Calu3 (cell line): ENCODE measurements at regions not wholly inside any gene's neighbourhood (a gene's known extent, or its start where the extent isn't known, plus 50 kb on each side); places are given as distances from the start of the nearest gene placed in this dataset.

Experiments used
- BruUV-seq: library from RNA; stranded (reverse); fragments of 400-500 nt; replicated peaks from 2 replicates; lab custom pipeline; 2021; lab: Mats Ljungman, UMichigan
- CTCF ChIA-PET: fragments of 300-600 bp; sonication (Branson Sonifier 250); formaldehyde crosslinking; loops from one replicate; lab custom pipeline; 2022; ENCODE audit warnings: antibody characterized with exemption; lab: Charles Lee
- DNase-seq: peaks from one replicate; pipeline ENCODE4 v3.0.0; 2022
- H3K27ac Mint-ChIP-seq: one replicate; pipeline ENCODE4 v1.8.0; 2022; ENCODE audit warnings: mixed read lengths; ENCODE audit not compliant: unreplicated experiment
- H3K27me3 Mint-ChIP-seq: one replicate; pipeline ENCODE4 v1.8.0; 2022; ENCODE audit warnings: mixed read lengths; ENCODE audit not compliant: unreplicated experiment
- H3K36me3 Mint-ChIP-seq: one replicate; pipeline ENCODE4 v1.8.0; 2022; ENCODE audit warnings: mild to moderate bottlenecking, moderate library complexity, mixed read lengths; ENCODE audit not compliant: insufficient read depth, unreplicated experiment
- H3K4me1 Mint-ChIP-seq: one replicate; pipeline ENCODE4 v1.8.0; 2022; ENCODE audit warnings: mild to moderate bottlenecking, low read depth, mixed read lengths; ENCODE audit not compliant: unreplicated experiment
- H3K4me3 Mint-ChIP-seq: one replicate; pipeline ENCODE4 v1.8.0; 2022; ENCODE audit warnings: mild to moderate bottlenecking, low read depth, moderate library complexity, mixed read lengths; ENCODE audit not compliant: unreplicated experiment
- H3K9me3 Mint-ChIP-seq: one replicate; pipeline ENCODE4 v1.8.0; 2022; ENCODE audit warnings: low read depth, mixed read lengths; ENCODE audit not compliant: unreplicated experiment
- CTCF ChIP-seq: fragments of 200-600 bp; IDR thresholded peaks from one replicate; pipeline ENCODE4 v1.8.0; 2022; ENCODE audit warnings: antibody characterized with exemption; ENCODE audit not compliant: unreplicated experiment
- intact Hi-C: fragments of 100-400 bp; cut with micrococcal nuclease; formaldehyde crosslinking; loops from one replicate; pipeline ENCODE4 v1.10.0; 2022; ENCODE audit not compliant: unreplicated experiment

- no peaks in the 10 kb centered on the region for H3K4me1 Mint-ChIP-seq
- H3K27me3 Mint-ChIP-seq, result peaks cover 48% of the 10 kb centered on the region
- H3K36me3 Mint-ChIP-seq, result no peaks in the 10 kb centered on the region
- no TSS peak for BruUV-seq
- intact Hi-C loops, result no loop called here
- CTCF ChIA-PET, result no interaction called here
- H3K4me3 Mint-ChIP-seq, result no peak overlapping the region
- no peak overlapping the region for H3K27ac Mint-ChIP-seq
- DNase-seq, result no peak
- no peak for TF ChIP-seq CTCF
- H3K9me3 Mint-ChIP-seq, result peaks cover 9% of the 10 kb centered on the region
These were observed 151.1 kb downstream of the KIF26A start for GRCh38 chr14:104289507-104289906.

DNA sequence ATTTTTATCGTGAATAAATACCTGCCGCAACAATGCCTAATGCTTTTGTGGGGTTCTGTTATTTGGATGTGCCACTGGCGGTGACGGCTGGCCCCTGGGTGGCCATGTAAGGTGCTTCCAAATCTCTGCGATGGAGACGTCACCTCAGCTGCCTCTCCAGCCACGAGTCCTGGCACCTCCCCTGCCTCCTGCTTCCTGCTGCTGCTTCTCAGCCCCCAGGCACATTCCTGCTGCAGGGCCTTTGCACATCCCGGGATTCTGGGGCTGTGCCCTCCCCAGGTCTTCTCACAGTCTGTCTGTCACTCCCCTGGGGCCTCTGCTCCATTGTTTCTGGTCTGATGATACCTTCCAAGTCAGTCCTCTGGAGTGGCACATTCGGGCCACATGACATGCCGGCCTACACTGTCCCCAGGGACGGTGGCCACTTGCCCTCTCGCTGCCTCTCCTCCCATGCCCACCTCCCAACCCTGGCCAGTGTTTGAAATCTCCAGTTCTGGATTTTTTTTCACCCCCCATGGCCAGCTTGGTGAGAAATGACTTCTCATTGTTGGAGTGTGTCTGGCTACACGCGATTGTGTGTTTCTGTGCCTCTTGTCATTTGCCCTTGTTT is 151.8 kb downstream of the KIF26A start:
- Mint-ChIP-seq H3K27ac (no peak overlapping the region), H3K4me1 (no peaks in the 10 kb centered on the region), H3K36me3 (no peaks in the 10 kb centered on the region), H3K4me3 (no peak overlapping the region), H3K27me3 (peaks cover 48% of the 10 kb centered on the region), H3K9me3 (peaks cover 9% of the 10 kb centered on the region)
- no peak for TF ChIP-seq CTCF
- intact Hi-C loops, result no loop called here
- CTCF ChIA-PET, result no interaction called here
- BruUV-seq, result no TSS peak
- DNase-seq, result no peak

DNA sequence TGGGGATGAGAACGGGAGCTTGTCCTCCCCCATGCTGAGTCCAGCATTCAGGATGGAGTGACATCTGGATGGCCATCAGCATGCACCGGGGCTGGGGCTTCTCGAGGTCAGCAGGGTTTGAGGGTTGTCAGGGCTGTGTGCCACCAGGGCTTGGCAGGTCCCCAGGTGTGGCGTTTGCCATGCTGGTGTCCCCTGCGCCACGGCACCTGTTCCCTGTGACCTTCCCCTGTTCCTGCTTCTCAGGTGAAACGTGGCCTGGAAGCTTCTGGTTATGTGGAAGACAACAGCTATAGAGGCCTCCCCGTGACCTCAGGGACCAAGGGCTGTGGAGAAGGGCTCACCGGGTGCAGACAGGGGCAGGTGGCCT is 152.4 kb downstream of the KIF26A start:
- CTCF ChIA-PET, result no interaction called here
- BruUV-seq, result no TSS peak
- intact Hi-C loops, result no loop called here
- TF ChIP-seq CTCF, result no peak
- no peak for DNase-seq
- Mint-ChIP-seq H3K36me3 (no peaks in the 10 kb centered on the region), H3K4me3 (no peak overlapping the region), H3K9me3 (peaks cover 9% of the 10 kb centered on the region), H3K27me3 (peaks cover 51% of the 10 kb centered on the region), H3K4me1 (no peaks in the 10 kb centered on the region), H3K27ac (no peak overlapping the region)

DNA sequence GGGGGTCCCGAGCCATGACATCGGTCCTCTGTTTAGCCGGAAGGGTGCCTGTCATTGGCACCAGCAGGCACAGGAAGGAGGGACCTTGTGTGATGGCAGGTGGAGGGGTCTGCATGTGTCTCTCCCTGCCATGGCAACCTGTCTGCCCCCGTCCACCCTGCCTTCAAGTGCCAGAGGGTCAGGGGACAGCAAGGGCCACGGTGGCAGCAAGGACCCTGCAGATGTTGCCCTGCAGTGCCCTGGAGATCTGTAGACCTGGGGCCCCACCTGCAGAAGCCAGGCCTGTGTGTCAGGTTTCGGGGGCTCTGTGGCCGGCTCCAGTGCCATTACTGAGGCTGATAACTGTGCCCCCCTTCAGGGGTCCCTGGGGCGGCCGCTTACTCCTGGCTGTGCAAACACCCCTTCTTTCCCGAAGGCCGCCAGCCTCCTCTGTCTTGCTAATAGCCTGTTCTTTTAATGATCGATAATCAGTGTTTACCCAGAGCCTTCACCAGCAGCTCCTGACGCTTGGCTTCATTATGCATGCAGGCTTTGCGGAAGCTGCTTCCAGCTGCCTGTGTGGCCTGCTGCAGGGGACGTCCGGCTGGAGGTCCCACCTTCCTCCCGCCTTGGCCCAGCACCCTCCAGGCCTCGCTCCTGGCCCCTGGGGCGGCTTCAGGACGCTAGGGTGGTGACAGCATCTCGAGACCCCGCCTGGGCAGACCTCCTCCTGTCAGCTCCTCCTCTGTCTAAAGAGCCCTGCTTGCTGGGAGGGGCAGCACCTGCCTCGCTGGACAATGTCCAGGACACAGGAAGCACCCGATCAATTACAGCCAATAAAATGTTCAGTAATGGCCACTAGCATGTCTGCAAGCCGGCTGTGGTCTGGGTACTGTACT is 153.0 kb downstream of the KIF26A start:
- DNase-seq, result no peak
- CTCF ChIA-PET, result interaction anchor here (0.7 kb wide), 1 partner anchor 64 kb away, joined by 5 read pairs; no protein-coding TSS in a partner anchor
- BruUV-seq, result no TSS peak
- Mint-ChIP-seq H3K9me3 (peaks cover 9% of the 10 kb centered on the region), H3K36me3 (no peaks in the 10 kb centered on the region), H3K4me3 (no peak overlapping the region), H3K27me3 (peaks cover 57% of the 10 kb centered on the region), H3K4me1 (no peaks in the 10 kb centered on the region), H3K27ac (no peak overlapping the region)
- intact Hi-C loops, result no loop called here
- TF ChIP-seq CTCF, result no peak
